ENCODE measurements at regions not wholly inside any gene's neighbourhood (a gene's known extent, or its start where the extent isn't known, plus 50 kb on each side); places are given as distances from the start of the nearest gene placed in this dataset.

GRCh38 chr3:20511863-20512505 lies 326.0 kb upstream of the SGO1 start:
- H3K36me3 Mint-ChIP-seq (ENCODE audit: low read depth), result no peaks in the 10 kb centered on the region
- DNase-seq, result peak; percentile 73
- H3K4me1 Mint-ChIP-seq, result peaks cover 3% of the 10 kb centered on the region
- WGBS, 2 experiments (ENCODE audit: insufficient coverage in 1 of 2, insufficient read length in 1 of 2), result 33 to 62% methylated on average over 2 to 4 of the region's 4 CpGs
- H3K9me3 Mint-ChIP-seq, result peaks cover 7% of the 10 kb centered on the region
- Histone ChIP-seq H3K36me3 (ENCODE audit: control insufficient read depth, insufficient read depth, low read length) (no peaks in the 10 kb centered on the region), H3K9ac (ENCODE audit: extremely low read depth, low read length, poor library complexity, severe bottlenecking) (no peak overlapping the region), H3K4me3 (ENCODE audit: low read length) (no peak overlapping the region), H3K9me3 (ENCODE audit: control insufficient read depth, low read length) (no peaks in the 10 kb centered on the region), H3K4me1 (ENCODE audit: control insufficient read depth, insufficient read depth, low read length) (no peaks in the 10 kb centered on the region), H3K27ac (ENCODE audit: low read depth, low read length) (no peak overlapping the region), H3K27me3 (ENCODE audit: control insufficient read depth, insufficient read depth, low read length, poor library complexity, severe bottlenecking) (no peaks in the 10 kb centered on the region)
- peak; percentile 78 for TF ChIP-seq CTCF (conservative IDR thresholded peaks at IDR 0.05)
- H3K27ac Mint-ChIP-seq, result no peak overlapping the region
- H3K4me3 Mint-ChIP-seq, result no peak overlapping the region
- no peaks in the 10 kb centered on the region for H3K27me3 Mint-ChIP-seq (ENCODE audit: insufficient read depth)

- Mint-ChIP-seq H3K27me3 (ENCODE audit: insufficient read depth) (no peaks in the 10 kb centered on the region), H3K4me3 (no peak overlapping the region), H3K27ac (no peak overlapping the region), H3K4me1 (peaks cover 3% of the 10 kb centered on the region), H3K9me3 (peaks cover 8% of the 10 kb centered on the region), H3K36me3 (ENCODE audit: low read depth) (no peaks in the 10 kb centered on the region)
- Histone ChIP-seq H3K4me1 (ENCODE audit: control insufficient read depth, insufficient read depth, low read length) (no peaks in the 10 kb centered on the region), H3K9ac (ENCODE audit: extremely low read depth, low read length, poor library complexity, severe bottlenecking) (no peak overlapping the region), H3K36me3 (ENCODE audit: control insufficient read depth, insufficient read depth, low read length) (no peaks in the 10 kb centered on the region), H3K27ac (ENCODE audit: low read depth, low read length) (no peak overlapping the region), H3K27me3 (ENCODE audit: control insufficient read depth, insufficient read depth, low read length, poor library complexity, severe bottlenecking) (no peaks in the 10 kb centered on the region), H3K4me3 (ENCODE audit: low read length) (no peak overlapping the region), H3K9me3 (ENCODE audit: control insufficient read depth, low read length) (no peaks in the 10 kb centered on the region)
- WGBS, 2 experiments (ENCODE audit: insufficient coverage in 1 of 2, insufficient read length in 1 of 2), result 60 to 86% methylated on average over 2 to 4 of the region's 4 CpGs
- no peak for DNase-seq
- no peak for TF ChIP-seq CTCF (conservative IDR thresholded peaks at IDR 0.05)
Measured at GRCh38 chr3:20510396-20510795, 324.4 kb upstream of the SGO1 start.

GRCh38 chr3:20503394-20504082 lies 317.5 kb upstream of the SGO1 start:
- Mint-ChIP-seq H3K9me3 (peaks cover 30% of the 10 kb centered on the region), H3K27ac (no peak overlapping the region), H3K27me3 (ENCODE audit: insufficient read depth) (peaks cover 3% of the 10 kb centered on the region), H3K36me3 (ENCODE audit: low read depth) (no peaks in the 10 kb centered on the region), H3K4me3 (no peak overlapping the region), H3K4me1 (peaks cover 5% of the 10 kb centered on the region)
- TF ChIP-seq CTCF (conservative IDR thresholded peaks at IDR 0.05), result no peak
- Histone ChIP-seq H3K9me3 (ENCODE audit: control insufficient read depth, low read length) (peaks cover 12% of the 10 kb centered on the region), H3K27me3 (ENCODE audit: control insufficient read depth, insufficient read depth, low read length, poor library complexity, severe bottlenecking) (no peaks in the 10 kb centered on the region), H3K36me3 (ENCODE audit: control insufficient read depth, insufficient read depth, low read length) (no peaks in the 10 kb centered on the region), H3K4me1 (ENCODE audit: control insufficient read depth, insufficient read depth, low read length) (no peaks in the 10 kb centered on the region), H3K4me3 (ENCODE audit: low read length) (no peak overlapping the region), H3K27ac (ENCODE audit: low read depth, low read length) (no peak overlapping the region), H3K9ac (ENCODE audit: extremely low read depth, low read length, poor library complexity, severe bottlenecking) (no peak overlapping the region)
- 93% methylated on average over 1 of the region's 1 CpG; no CpG with 5 or more reads in 1 of the 2 experiments for WGBS, 2 experiments (ENCODE audit: insufficient coverage in 1 of 2, insufficient read length in 1 of 2)
- DNase-seq, result no peak

All from endodermal cell (in vitro differentiated cells).